Right kidney (tissue), 1 donor: ENCODE measurements at regions not wholly inside any gene's neighbourhood (a gene's known extent, or its start where the extent isn't known, plus 50 kb on each side); places are given as distances from the start of the nearest gene placed in this dataset.

ENCODE experiments used
- DNase-seq: peaks from one replicate; pipeline ENCODE4 v3.0.0-alpha.2; 2016

- DNase-seq: no peak
Observed at GRCh38 chr18:53639687-53640086, 584.8 kb downstream of the MBD2 start.

GRCh38 chr18:53629337-53629736, 595.1 kb downstream of the MBD2 start:
- DNase-seq: no peak

GRCh38 chr18:53625997-53626599, 598.4 kb downstream of the MBD2 start:
- DNase-seq: no peak

- no peak for DNase-seq
Observed at GRCh38 chr18:53610957-53611356, 613.5 kb downstream of the MBD2 start.

GRCh38 chr18:53606792-53607191, 617.7 kb downstream of the MBD2 start:
- no peak for DNase-seq

GRCh38 chr18:53605198-53605597, 619.3 kb downstream of the MBD2 start:
- DNase-seq: no peak

- no peak for DNase-seq
Observed at GRCh38 chr18:53603276-53603675, 621.2 kb downstream of the MBD2 start.

- DNase-seq: no peak
Observed at GRCh38 chr18:53601344-53601743, 623.1 kb downstream of the MBD2 start.

- no peak for DNase-seq
Observed at GRCh38 chr18:53586923-53587322, 637.5 kb downstream of the MBD2 start.
